ENCODE measurements at regions not wholly inside any gene's neighbourhood (a gene's known extent, or its start where the extent isn't known, plus 50 kb on each side); places are given as distances from the start of the nearest gene placed in this dataset.

- H3K4me3 ChIP-seq = no peak overlapping the region
- H3K36me3 ChIP-seq = no peaks in the 10 kb centered on the region
- no peaks in the 10 kb centered on the region for H3K27me3 ChIP-seq
- H3K27ac ChIP-seq = peak overlapping the region in 1 of 2 donors; percentile 11
- DNase-seq (ENCODE audit: low spot score in 2 of 2) = no peak
- intact Hi-C loops (cut with DNase I) = no loop called here
- TF ChIP-seq CTCF (IDR thresholded peaks at IDR 0.05) = no peak
- no peaks in the 10 kb centered on the region for H3K9me3 ChIP-seq
- peaks cover 0 to 4% of the 10 kb centered on the region in 2 donors for H3K4me1 ChIP-seq
Measured at GRCh38 chr7:19295376-19295775, 150.2 kb upstream of the FERD3L start.

GRCh38 chr7:19294619-19295018 lies 149.4 kb upstream of the FERD3L start:
- Histone ChIP-seq H3K4me1 (peaks cover 0 to 4% of the 10 kb centered on the region in 2 donors), H3K4me3 (peak overlapping the region in 1 of 2 donors; percentile 20), H3K36me3 (no peaks in the 10 kb centered on the region), H3K9me3 (no peaks in the 10 kb centered on the region), H3K27me3 (no peaks in the 10 kb centered on the region), H3K27ac (no peak overlapping the region)
- no peak for TF ChIP-seq CTCF (IDR thresholded peaks at IDR 0.05)
- no peak for DNase-seq (ENCODE audit: low spot score in 2 of 2)
- intact Hi-C loops (cut with DNase I) = no loop called here

GRCh38 chr7:19293431-19293830 lies 148.2 kb upstream of the FERD3L start:
- H3K27me3 ChIP-seq = no peaks in the 10 kb centered on the region
- no peak overlapping the region for H3K4me3 ChIP-seq
- H3K4me1 ChIP-seq = peaks cover 0 to 4% of the 10 kb centered on the region in 2 donors
- no peaks in the 10 kb centered on the region for H3K36me3 ChIP-seq
- no peaks in the 10 kb centered on the region for H3K9me3 ChIP-seq
- no peak for TF ChIP-seq CTCF (IDR thresholded peaks at IDR 0.05)
- no peak overlapping the region for H3K27ac ChIP-seq
- no peak for DNase-seq (ENCODE audit: low spot score in 2 of 2)
- intact Hi-C loops (cut with DNase I) = no loop called here

- TF ChIP-seq CTCF (IDR thresholded peaks at IDR 0.05) = no peak
- no peaks in the 10 kb centered on the region for H3K9me3 ChIP-seq
Measured at GRCh38 chr7:19290968-19291367, 145.7 kb upstream of the FERD3L start.

GRCh38 chr7:19290066-19290465 lies 144.8 kb upstream of the FERD3L start:
- no peak for DNase-seq (ENCODE audit: low spot score in 2 of 2)
- intact Hi-C loops (cut with DNase I) = no loop called here
- Histone ChIP-seq H3K4me3 (no peak overlapping the region), H3K36me3 (no peaks in the 10 kb centered on the region), H3K27me3 (no peaks in the 10 kb centered on the region), H3K27ac (no peak overlapping the region), H3K4me1 (peaks cover 0 to 4% of the 10 kb centered on the region in 2 donors), H3K9me3 (no peaks in the 10 kb centered on the region)
- TF ChIP-seq CTCF (IDR thresholded peaks at IDR 0.05) = no peak

More at GRCh38 chr7:19290968-19291367, 145.7 kb upstream of the FERD3L start:
- Histone ChIP-seq H3K4me1 (peaks cover 0 to 4% of the 10 kb centered on the region in 2 donors), H3K4me3 (no peak overlapping the region), H3K27me3 (no peaks in the 10 kb centered on the region), H3K27ac (no peak overlapping the region), H3K36me3 (no peaks in the 10 kb centered on the region)
- intact Hi-C loops (cut with DNase I) = no loop called here
- no peak for DNase-seq (ENCODE audit: low spot score in 2 of 2)
